CD4-positive, alpha-beta T cell treated with Interleukin-4 for 1 hour (primary cell): ENCODE measurements at regions not wholly inside any gene's neighbourhood (a gene's known extent, or its start where the extent isn't known, plus 50 kb on each side); places are given as distances from the start of the nearest gene placed in this dataset.

Experiments used
- DNase-seq, 2 donors: peaks; one replicate each; pipeline ENCODE4 v3.0.0-alpha.2; 2020 to 2022

- no peak for DNase-seq
Observed at GRCh38 chr1:58367217-58367616, 179.3 kb downstream of the OMA1 start.

- no peak for DNase-seq
Observed at GRCh38 chr1:58365328-58365727, 181.2 kb downstream of the OMA1 start.

- DNase-seq, result no peak
Observed at GRCh38 chr1:58363585-58363984, 182.9 kb downstream of the OMA1 start.

- no peak for DNase-seq
Observed at GRCh38 chr1:58361134-58361533, 185.4 kb downstream of the OMA1 start.

GRCh38 chr1:58358346-58358745, 188.2 kb downstream of the OMA1 start:
- DNase-seq, result no peak

- DNase-seq, result no peak
Observed at GRCh38 chr1:58356402-58356801, 190.1 kb downstream of the OMA1 start.

- no peak for DNase-seq
Observed at GRCh38 chr1:58353168-58353567, 193.4 kb downstream of the OMA1 start.

GRCh38 chr1:58352476-58353092, 193.9 kb downstream of the OMA1 start:
- no peak for DNase-seq

GRCh38 chr1:58346036-58346355, 200.5 kb downstream of the OMA1 start:
- no peak for DNase-seq

- DNase-seq, result no peak
Observed at GRCh38 chr1:58345215-58346035, 201.1 kb downstream of the OMA1 start.

GRCh38 chr1:58340185-58340584, 206.3 kb downstream of the OMA1 start:
- DNase-seq, result no peak

GRCh38 chr1:58338081-58338480, 208.4 kb downstream of the OMA1 start:
- no peak for DNase-seq

GRCh38 chr1:58333511-58333910, 213.0 kb downstream of the OMA1 start:
- DNase-seq, result no peak

- no peak for DNase-seq
Observed at GRCh38 chr1:58331156-58331555, 215.4 kb downstream of the OMA1 start.

- no peak for DNase-seq
Observed at GRCh38 chr1:58325866-58326265, 220.7 kb downstream of the OMA1 start.

GRCh38 chr1:58324558-58324957, 222.0 kb downstream of the OMA1 start:
- peak in 1 of 2 donors; percentile 11 for DNase-seq

GRCh38 chr1:58318157-58319005, 228.1 kb downstream of the OMA1 start:
- no peak for DNase-seq

- DNase-seq, result no peak
Observed at GRCh38 chr1:58317694-58318093, 228.8 kb downstream of the OMA1 start.

- DNase-seq, result no peak
Observed at GRCh38 chr1:58317086-58317485, 229.4 kb downstream of the OMA1 start.

- no peak for DNase-seq
Observed at GRCh38 chr1:58316141-58316540, 230.4 kb downstream of the OMA1 start.

- no peak for DNase-seq
Observed at GRCh38 chr1:58312971-58313563, 233.5 kb downstream of the OMA1 start.

GRCh38 chr1:58312461-58312860, 234.1 kb downstream of the OMA1 start:
- no peak for DNase-seq

- DNase-seq, result no peak
Observed at GRCh38 chr1:58310881-58311280, 235.6 kb downstream of the OMA1 start.
